Central memory CD4-positive, alpha-beta T cell (primary cell): ENCODE measurements at regions not wholly inside any gene's neighbourhood (a gene's known extent, or its start where the extent isn't known, plus 50 kb on each side); places are given as distances from the start of the nearest gene placed in this dataset.
"Not testable (repeated sequence)": the region's sequence is repeated elsewhere in the genome, so short reads cannot be mapped to it uniquely, and the experiment has no call there.

Source experiments
- DNase-seq: peaks from one replicate; pipeline ENCODE4 v3.0.0; 2022

DNA sequence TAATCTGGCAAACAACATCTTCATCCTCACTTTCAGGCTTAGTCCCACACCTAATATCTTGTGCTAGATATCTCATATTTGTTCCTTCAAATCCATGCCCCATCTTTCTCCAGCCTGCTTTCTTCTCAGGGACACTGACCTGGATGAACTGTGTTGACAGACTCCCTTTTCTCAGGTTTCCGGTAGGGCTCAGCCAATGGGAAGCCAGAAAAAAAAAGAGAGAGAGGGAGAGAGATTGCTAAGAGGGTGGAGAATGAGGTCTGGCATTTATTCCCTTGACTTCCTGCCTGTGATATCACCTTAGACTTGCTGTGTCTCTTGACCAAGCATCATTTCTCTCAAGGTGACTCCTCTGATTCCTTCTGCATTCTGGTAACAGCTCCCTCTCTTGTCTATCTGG is 145.6 kb upstream of the ABI3BP start:
- no peak for DNase-seq

DNA sequence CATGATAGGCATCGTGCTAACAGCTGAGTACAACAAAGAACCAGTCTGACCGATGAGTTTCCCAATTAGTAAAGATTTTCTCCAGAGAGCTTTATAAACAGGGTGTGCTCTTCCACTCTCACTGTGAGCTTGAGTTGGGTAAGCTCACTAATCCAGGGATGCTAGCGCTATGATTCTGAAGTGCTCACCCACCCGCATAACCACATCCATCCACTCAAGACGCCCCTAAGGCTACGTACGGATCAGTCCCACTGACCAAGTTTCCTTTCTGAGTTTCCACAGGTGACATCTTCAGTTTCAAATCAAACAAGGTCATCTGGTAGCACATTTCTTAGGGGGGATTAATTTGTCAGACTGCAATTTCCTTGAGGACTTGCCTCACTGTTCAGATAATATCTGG is 141.1 kb upstream of the ABI3BP start:
- no peak for DNase-seq

DNA sequence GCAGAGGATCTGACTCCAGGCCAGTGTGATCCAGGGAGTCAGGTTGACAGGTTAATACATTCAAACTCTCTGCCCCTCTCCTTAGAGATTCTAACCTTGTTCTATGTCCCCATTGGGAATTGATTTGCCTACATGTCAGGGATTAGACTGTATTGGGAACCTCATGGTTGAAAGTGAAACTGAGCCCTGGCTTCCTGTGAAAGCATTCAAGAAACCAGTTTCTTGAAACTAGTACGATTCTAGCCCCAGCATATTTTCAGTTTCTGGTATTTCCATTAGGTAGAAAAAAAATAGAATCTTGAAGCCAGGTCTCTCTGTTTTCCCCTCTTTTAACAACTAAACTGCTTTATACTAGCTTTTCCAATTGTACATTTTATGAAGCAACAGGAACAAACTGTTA is 140.4 kb upstream of the ABI3BP start:
- peak; percentile 4 for DNase-seq

DNA sequence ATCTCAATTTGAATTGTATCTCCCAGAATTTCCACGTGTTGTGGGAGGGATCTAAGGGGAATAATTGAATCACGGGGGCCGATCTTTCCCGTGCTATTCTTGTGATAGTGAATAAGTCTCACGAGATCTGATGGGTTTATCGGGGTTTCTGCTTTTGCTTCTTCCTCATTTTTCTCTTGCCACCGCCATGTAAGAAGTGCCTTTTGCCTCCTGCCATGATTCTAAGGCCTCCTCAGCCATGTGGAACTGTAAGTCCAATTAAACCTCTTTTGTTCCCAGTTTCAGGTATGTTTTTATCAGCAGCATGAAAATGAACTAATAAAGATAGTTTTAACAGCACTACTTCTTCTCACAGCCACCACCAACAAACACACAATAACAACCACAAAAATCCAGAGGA is 140.0 kb upstream of the ABI3BP start:
- not testable (repeated sequence) for DNase-seq

DNA sequence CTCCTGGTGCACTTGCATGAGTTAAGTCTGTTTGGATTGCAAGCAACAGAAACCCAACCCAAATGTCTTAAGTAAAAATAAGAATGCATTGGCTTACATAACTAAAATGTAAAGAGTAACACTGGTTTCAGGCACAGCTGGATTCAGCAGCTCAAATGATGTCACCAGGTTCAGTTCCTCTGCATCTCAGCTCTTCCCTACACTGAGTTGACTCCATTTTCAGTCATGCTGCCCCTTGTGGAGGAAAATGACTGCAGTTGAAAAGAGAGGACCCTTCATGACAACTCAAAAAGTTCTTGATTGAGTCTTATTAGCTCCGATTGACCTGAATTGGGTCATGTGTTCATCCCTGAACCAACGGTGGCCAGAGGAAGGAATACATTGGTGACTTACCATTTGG is 138.5 kb upstream of the ABI3BP start:
- DNase-seq = no peak

DNA sequence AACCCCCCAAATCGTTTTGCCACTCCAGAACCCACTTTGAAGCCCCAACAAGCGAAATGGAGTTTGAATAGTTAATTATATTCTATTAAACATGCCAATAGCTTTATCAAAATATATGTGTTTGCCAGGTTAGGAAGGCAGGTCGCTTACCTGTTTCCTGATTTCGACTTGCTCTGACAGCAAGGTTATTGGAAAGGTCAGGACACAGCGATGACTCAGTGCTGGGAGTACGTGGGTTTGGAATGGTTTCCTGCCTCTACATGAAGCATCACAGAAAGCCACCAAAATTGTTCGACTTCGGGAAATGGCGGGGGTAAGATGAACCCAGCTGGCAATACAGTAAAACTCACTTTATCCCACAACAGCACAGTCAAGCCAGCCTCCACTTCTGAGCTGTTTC is 135.6 kb upstream of the ABI3BP start:
- DNase-seq = no peak

DNA sequence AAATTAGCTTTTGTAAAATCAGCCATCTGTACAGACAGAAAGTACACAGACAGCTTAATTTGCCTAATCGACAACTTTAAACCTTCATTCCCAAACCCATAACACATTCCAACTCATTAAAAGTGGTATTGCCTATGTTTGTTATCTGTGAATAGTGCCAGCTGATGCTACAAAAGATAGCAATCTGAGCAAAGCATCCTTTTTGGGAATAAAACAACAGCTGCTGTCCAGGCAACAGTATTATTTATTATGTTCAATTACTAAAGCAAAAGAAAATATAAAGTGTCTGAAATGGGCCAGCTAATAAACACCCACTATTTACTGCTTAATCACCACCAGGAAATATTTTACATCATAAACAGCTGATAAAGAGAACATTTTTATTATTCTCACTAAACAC is 134.8 kb upstream of the ABI3BP start:
- DNase-seq = no peak

DNA sequence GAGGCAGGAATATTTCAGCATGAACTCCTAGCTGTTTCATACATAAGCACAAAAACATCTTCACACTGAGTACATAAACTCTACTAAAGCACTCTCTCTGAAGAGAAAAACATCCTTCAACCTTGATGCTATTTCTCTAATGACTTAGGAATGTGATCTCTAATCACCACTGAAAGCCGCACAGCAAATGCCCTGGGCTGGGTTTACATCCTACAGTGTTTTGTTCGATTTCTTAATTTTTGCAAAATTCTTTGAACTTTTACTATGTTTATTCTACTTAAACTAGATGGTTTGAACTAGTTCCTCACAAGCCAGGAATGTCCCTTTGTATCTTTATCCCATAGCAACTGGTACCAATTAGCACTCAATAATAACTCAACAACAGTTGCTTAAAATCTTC is 130.9 kb upstream of the ABI3BP start:
- DNase-seq = no peak

DNA sequence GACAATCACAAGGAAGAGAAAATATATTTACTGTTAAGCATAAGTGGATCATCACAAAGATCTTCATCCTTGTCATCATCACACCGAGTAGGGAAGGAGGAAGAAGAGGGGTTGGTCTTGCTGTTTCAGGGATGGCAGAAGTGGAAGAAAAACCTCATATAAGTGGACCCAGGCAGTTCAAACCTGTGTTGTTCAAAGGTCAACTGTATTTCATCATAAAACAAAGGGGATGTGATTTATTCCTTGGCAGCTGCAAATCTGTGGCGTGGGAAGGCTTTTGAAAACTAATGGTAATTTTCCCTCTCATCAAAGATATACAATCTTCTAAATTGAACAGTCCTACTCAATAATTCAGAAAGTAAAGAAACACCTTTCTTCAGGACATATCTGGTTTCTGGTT is 129.9 kb upstream of the ABI3BP start:
- DNase-seq = no peak

DNA sequence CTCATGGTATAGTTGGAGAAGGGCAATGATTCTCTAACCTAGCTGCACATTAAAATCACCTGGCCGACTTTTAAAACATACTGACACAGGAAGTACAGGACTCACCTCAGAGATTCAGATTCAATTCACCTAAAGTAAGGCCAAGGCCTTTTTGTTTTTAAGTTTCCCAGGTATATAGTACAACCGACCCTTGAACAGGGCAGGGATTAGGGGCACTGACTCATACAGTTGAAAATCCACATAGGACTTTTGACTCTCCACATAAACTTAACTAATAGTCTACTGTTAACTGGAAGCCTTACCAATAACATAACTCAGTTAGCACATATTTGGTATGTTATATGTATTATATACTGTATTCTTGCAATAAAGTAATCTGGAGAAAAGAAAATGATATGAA is 129.5 kb upstream of the ABI3BP start:
- DNase-seq = no peak

DNA sequence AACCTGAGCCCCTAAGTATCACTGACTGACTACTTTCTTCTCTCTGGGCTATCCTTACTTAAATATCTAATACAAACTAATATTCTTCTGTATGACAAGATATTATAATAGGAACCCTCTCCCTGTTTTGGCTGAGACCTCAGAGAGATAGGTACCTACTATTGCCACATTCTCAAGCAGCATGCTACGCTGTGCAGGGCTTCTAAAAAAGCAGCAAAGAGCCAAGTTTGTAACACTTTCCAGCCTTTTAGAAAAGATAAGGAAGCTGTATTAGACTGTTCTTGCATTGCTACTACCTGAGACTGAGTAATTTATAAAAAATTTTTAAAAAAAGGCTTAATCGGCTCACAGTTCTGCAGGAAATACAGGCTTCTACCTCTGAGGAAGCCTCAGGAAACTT is 126.8 kb upstream of the ABI3BP start:
- no peak for DNase-seq

DNA sequence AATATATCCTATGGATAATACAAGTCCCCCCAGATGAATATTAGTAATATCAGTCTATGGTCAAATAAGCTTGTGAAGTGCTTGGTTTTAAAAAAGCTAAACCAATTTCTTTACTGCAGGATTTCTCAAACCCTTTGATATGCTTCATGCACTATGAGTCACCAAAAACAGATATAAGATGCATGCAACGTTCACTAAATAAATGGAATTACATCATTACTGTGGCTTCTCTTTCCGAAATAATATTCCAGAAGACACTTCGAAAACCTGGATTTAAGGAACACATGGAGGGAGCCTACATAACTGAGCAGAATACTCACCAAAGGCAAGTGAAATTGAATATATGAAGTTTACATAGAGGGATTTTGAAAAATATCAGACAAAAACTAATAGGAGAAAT is 126.3 kb upstream of the ABI3BP start:
- DNase-seq = no peak

DNA sequence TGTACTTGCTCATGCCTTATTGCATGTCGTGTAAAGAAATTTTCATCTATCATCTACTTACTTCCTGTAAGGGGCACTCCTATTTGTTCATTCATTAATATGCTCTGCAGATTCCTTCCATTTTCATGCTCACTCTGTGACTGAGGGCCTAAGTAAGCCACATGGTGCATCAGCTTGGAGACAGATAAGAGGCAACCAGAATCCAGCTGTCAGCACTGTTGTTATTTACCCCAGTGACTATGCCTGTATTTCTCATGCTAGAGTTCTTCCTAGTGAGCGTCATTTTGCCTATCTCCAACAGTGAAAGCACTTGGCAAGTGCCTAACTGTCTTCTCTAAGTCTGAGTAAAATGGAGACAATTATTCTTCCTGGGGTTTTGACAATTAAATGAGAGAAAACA is 124.8 kb upstream of the ABI3BP start:
- no peak for DNase-seq

DNA sequence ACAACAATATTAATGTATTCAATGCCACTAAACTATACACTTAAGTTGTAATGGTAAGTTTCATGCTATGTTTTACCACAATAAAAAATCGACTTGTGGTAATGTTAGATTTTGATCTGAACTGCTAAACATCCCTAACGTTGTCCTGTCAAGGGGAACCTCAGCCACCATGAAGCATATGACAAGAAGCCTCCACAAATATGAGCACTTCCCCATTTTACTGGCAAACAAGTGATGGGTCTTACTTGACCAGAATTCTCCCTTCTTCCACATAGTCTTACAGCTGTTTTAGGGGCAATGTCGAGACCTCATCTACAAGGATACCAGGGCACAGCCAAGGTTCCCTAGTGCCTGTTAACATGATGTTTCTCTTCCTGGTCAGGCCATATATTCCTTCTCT is 124.2 kb upstream of the ABI3BP start:
- no peak for DNase-seq

DNA sequence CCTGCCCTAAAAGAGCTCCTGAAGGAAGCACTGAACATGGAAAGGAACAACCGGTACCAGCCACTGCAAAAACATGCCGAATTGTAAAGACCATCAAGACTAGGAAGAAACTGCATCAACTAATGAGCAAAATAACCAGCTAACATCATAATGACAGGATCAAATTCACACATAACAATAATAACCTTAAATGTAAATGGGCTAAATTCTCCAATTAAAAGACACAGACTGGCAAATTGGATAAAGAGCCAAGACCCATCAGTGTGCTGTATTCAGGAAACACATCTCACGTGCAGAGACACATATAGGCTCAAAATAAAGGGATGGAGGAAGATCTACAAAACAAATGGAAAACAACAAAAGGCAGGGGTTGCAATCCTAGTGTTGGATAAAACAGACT is 117.1 kb upstream of the ABI3BP start:
- DNase-seq = not testable (repeated sequence)

DNA sequence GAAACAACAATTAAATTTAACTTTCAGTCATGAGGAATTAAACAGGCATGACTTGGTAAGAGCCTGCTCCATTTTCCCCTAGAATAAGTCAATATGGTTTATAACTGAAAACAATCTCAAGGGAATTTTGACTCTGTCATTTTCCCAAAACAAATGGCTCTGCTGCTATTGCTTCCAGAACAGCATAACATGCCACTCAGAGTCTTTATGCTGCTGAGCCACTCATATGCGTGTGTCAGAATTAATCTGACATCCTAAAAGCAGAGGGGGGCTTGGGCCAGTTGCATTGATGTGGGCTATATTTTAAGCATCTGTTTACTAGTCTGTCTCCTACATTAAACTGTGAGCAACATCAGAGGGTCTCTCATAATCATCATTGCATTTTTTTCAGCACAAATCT is 111.1 kb upstream of the ABI3BP start:
- DNase-seq = no peak

DNA sequence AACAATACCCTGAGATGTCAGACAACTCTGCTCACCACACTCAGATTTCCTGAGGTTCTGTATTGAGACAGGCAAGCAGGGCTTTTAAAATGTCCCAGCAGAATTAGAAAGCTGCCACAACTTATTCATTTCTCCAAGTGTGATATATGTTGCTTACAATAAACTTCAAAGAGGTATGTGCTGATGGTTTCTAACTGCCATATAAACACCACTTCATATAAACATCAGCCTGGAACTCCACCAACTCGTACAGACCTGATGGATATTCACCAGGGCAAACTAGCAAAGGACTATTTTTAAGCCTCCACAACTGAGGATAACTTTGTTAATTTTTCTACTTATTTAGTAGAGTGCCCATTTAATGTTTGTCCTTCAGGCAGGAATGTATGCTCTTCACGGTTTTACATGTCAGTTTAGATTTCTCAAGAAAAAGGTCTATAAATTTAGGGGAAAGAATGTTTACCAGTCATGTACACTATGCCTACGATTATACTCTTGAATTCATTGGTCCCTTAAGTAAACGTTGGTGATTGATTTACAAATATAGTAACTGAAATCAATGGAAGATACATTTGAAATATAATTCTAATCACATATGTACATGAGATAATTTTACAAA is 109.6 kb upstream of the ABI3BP start:
- DNase-seq = no peak

DNA sequence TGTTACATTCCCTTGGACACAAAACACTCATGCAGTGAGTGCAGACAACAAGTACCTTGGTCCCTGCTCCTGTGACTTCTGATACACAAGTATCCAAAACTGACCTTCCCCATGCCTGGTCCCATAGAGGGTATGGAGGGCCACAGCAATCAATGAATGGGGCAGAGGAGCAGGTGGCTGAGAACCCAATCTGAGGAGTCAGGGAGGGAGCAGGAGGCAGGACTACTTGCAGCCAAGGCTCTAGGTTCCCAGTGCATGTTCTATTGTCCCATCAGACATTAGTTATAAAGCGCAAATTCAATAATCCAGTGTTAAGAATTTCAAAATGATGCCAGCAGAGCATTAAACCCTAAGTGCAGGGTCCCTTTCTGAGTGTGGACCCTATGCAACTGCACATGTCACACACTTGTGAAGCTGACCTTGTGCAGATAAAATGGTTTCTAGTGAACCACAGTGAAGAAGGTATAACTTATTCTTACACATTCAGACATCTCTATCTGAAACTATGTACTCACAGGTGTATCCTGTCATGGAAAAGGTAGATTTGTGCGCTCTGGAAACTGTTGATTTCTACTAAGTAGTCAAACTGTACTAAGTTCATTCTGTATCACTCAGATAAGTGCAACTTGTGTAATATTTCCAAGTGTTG is 107.3 kb upstream of the ABI3BP start:
- DNase-seq = no peak

DNA sequence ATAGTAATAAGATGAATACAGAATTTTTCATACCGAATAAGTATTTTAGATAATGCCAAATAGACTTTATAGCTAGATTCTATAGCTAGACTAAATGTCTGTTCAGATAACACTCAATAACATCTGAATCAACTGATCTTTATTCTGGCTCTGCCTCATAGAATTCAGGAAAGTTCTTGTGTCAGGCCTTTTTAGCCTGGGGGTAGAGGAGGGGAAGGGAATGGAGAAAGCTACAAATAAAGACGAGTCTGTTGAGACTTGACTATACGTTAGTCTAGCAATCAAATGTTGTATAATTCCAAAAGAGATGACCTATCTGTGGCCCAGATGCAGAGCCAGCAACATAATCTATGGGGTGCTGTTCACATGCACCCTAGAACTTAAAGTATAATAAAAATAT is 106.6 kb upstream of the ABI3BP start:
- no peak for DNase-seq

DNA sequence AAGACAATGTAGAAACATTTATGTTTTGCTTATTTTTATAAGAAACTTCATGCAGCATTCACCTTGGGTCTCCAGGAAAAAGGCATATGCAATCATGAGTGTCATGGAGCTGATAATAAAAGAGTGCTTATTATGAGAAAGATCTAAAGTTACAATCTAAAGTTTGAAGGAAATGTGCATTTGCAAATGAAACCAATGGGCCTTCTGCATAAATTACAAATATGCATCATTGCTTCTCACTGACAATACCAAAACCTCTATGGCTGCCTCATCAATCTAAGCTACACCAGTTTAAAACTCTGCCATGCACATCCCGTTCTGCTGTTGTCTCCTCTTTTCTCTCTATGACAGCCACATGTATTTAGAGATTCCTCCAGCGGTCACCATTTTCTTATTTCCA is 103.2 kb upstream of the ABI3BP start:
- no peak for DNase-seq

DNA sequence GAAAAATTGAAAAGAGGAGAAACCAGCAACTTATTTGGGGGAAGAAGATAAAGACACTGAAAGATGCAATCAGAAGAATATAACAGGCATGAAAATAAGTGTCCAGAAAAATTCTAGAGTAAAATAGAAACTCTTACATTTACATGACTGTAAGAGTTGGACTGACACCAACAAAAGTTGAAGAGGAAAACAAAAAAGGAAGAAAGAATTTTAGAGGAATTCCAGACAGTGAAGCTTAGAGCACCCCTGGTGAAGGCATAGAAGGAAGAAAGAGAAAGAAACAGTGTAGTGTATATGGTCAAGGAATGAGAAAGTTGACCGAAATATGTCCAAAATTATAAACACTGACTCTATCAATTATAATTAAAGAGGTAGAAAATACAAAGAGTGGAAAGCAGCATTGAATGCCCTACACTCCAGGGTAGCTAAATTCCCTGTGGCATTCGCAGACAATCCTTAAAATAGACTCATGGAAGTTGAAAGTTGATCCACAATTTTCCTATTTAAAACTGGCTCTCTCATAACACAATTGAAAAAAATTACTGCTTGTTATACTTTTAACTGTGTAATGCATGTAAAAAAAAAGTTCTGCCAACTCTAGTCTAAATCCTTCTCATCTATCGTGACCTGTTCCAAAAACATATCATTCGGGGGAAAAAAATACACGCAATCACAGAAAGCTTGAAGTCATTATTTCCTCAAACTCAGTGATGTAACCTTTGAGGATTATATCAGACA is 102.6 kb upstream of the ABI3BP start:
- DNase-seq = no peak

DNA sequence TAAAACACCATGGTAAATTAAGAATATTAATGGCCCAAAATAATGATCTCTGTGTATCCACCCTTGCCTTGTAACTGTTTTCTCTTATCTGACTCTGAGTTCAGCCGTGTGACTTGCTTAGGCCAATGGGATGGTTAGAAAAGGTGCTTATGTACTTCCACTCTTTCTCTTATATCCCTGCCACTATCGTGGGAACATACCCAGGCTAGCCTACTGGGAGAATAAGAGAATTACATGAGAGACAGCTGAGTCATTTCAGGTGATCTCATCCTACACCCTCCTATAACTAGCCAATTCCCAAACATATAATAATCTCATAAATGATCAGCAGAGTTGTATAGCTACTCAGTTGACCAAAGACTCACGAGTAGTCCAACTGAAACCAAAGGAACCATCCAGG is 98.3 kb upstream of the ABI3BP start:
- no peak for DNase-seq

DNA sequence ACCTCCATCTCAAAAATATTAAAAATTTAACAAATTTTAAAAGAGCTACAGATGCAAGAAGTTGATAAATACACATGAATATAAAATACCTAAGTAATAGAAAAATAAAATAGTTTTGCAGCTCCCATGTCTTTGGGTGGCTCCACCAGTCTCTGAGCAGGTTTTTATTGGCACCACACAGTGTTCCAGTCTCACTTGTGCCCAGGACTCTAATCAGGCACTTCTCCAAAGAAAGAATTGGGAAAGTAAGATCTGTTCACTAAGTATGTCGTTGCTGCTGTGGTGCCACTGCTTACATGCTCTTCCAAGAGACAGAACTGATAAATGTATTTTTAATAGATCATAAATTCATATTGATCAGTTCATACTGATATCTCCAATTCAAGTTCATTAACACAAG is 92.5 kb upstream of the ABI3BP start:
- DNase-seq = no peak

DNA sequence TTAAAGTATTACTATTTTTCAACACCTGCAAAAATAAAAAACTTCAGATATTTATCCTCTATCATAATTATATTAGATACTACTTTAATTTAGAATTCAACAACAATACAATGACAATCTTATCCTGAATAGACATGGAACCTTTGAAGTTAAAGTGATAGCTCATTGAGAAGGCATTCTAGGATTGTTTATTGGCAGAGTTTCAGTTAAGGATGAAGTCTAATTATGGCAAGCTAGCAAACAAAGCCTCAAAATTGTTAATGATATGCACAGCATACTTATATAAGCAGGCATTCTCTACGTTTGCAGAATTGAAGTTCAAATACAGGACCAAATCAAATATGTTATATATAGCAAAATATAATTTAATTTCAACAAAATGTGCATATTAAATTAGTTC is 91.2 kb upstream of the ABI3BP start:
- no peak for DNase-seq

DNA sequence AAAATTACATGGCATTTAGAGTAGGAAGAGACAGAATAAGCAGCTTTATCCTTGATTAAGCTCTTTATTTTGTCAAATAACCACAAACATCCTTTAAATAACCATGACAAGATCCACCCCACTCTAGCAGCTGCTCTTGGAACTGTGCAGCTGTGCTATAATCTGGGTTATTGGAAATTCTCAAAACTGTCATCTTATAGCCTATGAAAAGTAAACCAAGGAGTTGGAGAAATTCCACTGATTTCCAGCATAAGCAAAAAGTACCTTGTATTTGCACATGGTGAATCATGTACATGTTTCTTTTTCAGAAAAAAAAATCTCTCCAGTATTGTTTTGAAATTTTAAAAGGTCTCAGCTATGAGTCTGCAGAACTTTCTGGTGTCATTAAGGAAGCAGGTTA is 88.8 kb upstream of the ABI3BP start:
- DNase-seq = no peak
